ENCODE measurements at regions not wholly inside any gene's neighbourhood (a gene's known extent, or its start where the extent isn't known, plus 50 kb on each side); places are given as distances from the start of the nearest gene placed in this dataset.

DNA sequence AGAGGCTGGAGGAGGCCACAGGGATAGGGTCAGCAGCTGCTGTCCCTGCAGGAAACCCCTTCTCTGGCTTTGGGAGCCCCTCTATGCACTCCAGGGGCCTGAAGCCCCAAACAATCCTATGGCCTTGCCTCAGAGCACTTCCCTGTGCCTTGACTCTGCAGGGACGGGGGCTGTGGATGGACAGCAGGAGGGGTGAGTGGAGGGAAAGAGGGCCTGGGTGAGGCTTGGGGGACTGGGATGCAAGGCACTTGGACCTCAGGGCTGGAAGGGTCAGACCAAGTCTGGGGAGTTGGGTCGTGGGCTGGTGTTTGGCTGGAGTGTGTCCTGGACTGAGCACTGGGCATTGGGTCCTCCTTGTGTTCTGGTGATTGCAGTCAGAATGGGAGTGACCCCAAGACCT lies 769.8 kb downstream of the EPHA3 start:
- TF ChIP-seq, protein P1, sequence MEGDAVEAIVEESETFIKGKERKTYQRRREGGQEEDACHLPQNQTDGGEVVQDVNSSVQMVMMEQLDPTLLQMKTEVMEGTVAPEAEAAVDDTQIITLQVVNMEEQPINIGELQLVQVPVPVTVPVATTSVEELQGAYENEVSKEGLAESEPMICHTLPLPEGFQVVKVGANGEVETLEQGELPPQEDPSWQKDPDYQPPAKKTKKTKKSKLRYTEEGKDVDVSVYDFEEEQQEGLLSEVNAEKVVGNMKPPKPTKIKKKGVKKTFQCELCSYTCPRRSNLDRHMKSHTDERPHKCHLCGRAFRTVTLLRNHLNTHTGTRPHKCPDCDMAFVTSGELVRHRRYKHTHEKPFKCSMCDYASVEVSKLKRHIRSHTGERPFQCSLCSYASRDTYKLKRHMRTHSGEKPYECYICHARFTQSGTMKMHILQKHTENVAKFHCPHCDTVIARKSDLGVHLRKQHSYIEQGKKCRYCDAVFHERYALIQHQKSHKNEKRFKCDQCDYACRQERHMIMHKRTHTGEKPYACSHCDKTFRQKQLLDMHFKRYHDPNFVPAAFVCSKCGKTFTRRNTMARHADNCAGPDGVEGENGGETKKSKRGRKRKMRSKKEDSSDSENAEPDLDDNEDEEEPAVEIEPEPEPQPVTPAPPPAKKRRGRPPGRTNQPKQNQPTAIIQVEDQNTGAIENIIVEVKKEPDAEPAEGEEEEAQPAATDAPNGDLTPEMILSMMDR (IDR thresholded peaks at IDR 0.05), result no peak
- no peak for TF ChIP-seq POLR2A (IDR thresholded peaks at IDR 0.05)
